ENCODE measurements at regions not wholly inside any gene's neighbourhood (a gene's known extent, or its start where the extent isn't known, plus 50 kb on each side); places are given as distances from the start of the nearest gene placed in this dataset.

- intact Hi-C loops (cut with micrococcal nuclease) = no loop called here
- ATAC-seq (no peak), DNase-seq (no peak)
Observed at GRCh38 chr6:4405621-4406212, 270.3 kb upstream of the ECI2 start.

GRCh38 chr6:4404415-4404814 is 269.0 kb upstream of the ECI2 start:
- no peak for DNase-seq
- no peak for ATAC-seq
- intact Hi-C loops (cut with micrococcal nuclease) = no loop called here

- ATAC-seq (peak; percentile 76), DNase-seq (no peak)
- intact Hi-C loops (cut with micrococcal nuclease) = no loop called here
Observed at GRCh38 chr6:4403828-4404227, 268.5 kb upstream of the ECI2 start.

GRCh38 chr6:4403023-4403752 is 267.8 kb upstream of the ECI2 start:
- intact Hi-C loops (cut with micrococcal nuclease) = no loop called here
- ATAC-seq = peak; percentile 11

GRCh38 chr6:4402477-4402976 is 267.2 kb upstream of the ECI2 start:
- intact Hi-C loops (cut with micrococcal nuclease) = no loop called here
- ATAC-seq (peak; percentile 89), DNase-seq (peak; percentile 53)

More at GRCh38 chr6:4403023-4403752, 267.8 kb upstream of the ECI2 start:
- DNase-seq = no peak

- peak; percentile 58 for DNase-seq
- intact Hi-C loops (cut with micrococcal nuclease) = no loop called here
- peak; percentile 2 for ATAC-seq
Observed at GRCh38 chr6:4401408-4402368, 266.3 kb upstream of the ECI2 start.

- ATAC-seq = no peak
- intact Hi-C loops (cut with micrococcal nuclease) = no loop called here
- DNase-seq = peak; percentile 22
Observed at GRCh38 chr6:4399656-4400055, 264.3 kb upstream of the ECI2 start.

GRCh38 chr6:4398791-4399190 is 263.4 kb upstream of the ECI2 start:
- ATAC-seq (no peak), DNase-seq (no peak)
- intact Hi-C loops (cut with micrococcal nuclease) = no loop called here

GRCh38 chr6:4397307-4397706 is 261.9 kb upstream of the ECI2 start:
- DNase-seq (peak; percentile 60), ATAC-seq (peak; percentile 85)
- intact Hi-C loops (cut with micrococcal nuclease) = no loop called here

- ATAC-seq (no peak), DNase-seq (no peak)
- intact Hi-C loops (cut with micrococcal nuclease) = no loop called here
Observed at GRCh38 chr6:4396044-4396443, 260.7 kb upstream of the ECI2 start.

GRCh38 chr6:4395386-4395785 is 260.0 kb upstream of the ECI2 start:
- DNase-seq (no peak), ATAC-seq (no peak)
- intact Hi-C loops (cut with micrococcal nuclease) = no loop called here

GRCh38 chr6:4394786-4395185 is 259.4 kb upstream of the ECI2 start:
- DNase-seq = no peak
- intact Hi-C loops (cut with micrococcal nuclease) = no loop called here
- no peak for ATAC-seq

- intact Hi-C loops (cut with micrococcal nuclease) = no loop called here
- ATAC-seq (no peak), DNase-seq (no peak)
Observed at GRCh38 chr6:4388675-4389074, 253.3 kb upstream of the ECI2 start.

GRCh38 chr6:4384656-4385055 is 249.3 kb upstream of the ECI2 start:
- DNase-seq = no peak
- ATAC-seq = no peak
- intact Hi-C loops (cut with micrococcal nuclease) = no loop called here

GRCh38 chr6:4383910-4384638 is 248.7 kb upstream of the ECI2 start:
- no peak for ATAC-seq
- intact Hi-C loops (cut with micrococcal nuclease) = no loop called here
- no peak for DNase-seq

GRCh38 chr6:4382362-4382853 is 247.0 kb upstream of the ECI2 start:
- DNase-seq (no peak), ATAC-seq (no peak)
- intact Hi-C loops (cut with micrococcal nuclease) = no loop called here

GRCh38 chr6:4381381-4381780 is 246.0 kb upstream of the ECI2 start:
- intact Hi-C loops (cut with micrococcal nuclease) = no loop called here
- ATAC-seq (peak; percentile 56), DNase-seq (no peak)

GRCh38 chr6:4380881-4381281 is 245.5 kb upstream of the ECI2 start:
- DNase-seq (no peak), ATAC-seq (peak; percentile 72)
- intact Hi-C loops (cut with micrococcal nuclease) = no loop called here

GRCh38 chr6:4379958-4380357 is 244.6 kb upstream of the ECI2 start:
- DNase-seq (no peak), ATAC-seq (no peak)
- intact Hi-C loops (cut with micrococcal nuclease) = loop anchor here (5.0 kb wide), 1 partner anchor 357 kb away; no protein-coding TSS in a partner anchor

Measured in left ventricle myocardium superior (tissue), 1 donor.